HepG2 (cell line): ENCODE measurements at regions not wholly inside any gene's neighbourhood (a gene's known extent, or its start where the extent isn't known, plus 50 kb on each side); places are given as distances from the start of the nearest gene placed in this dataset.
A peak's percentile ranks its signal among the peaks of the same experiment; 100 is the strongest.

Experiments
- ARID5B ChIP-seq: IDR thresholded peaks from 2 replicates; pipeline ENCODE4 v1.4.0; 2020; ENCODE audit warnings: mild to moderate bottlenecking, missing genetic modification reagents
- GATAD2A ChIP-seq: IDR thresholded peaks from 2 replicates; pipeline ENCODE4 v1.6.1; 2016
- ISX ChIP-seq: sonication (generic); formaldehyde crosslinking; conservative IDR thresholded peaks from 2 replicates; pipeline ENCODE4 v1.5.0; 2020; ENCODE audit warnings: missing genetic modification reagents
- MAFK ChIP-seq, 2 experiments: IDR thresholded peaks in 1 of 2; conservative IDR thresholded peaks in 1 of 2; 2 replicates each; pipeline ENCODE4 v1.6.1; 2011; ENCODE audit warnings: improper control_type of control experiment in 2 of 2, low read length in 2 of 2
- MLLT10 ChIP-seq: sonication (generic); formaldehyde crosslinking; IDR thresholded peaks from 2 replicates; pipeline ENCODE4 v1.4.0; 2020; ENCODE audit warnings: missing genetic modification reagents
- MNT ChIP-seq: fragments of 450-650 bp; IDR thresholded peaks from 2 replicates; pipeline ENCODE4 v1.6.1; 2016
- NR1H2 ChIP-seq: sonication (generic); formaldehyde crosslinking; IDR thresholded peaks from 2 replicates; pipeline ENCODE4 v1.8.1; 2022; ENCODE audit warnings: low read depth, missing genetic modification reagents, borderline replicate concordance
- PREB ChIP-seq: sonication (generic); formaldehyde crosslinking; IDR thresholded peaks from 2 replicates; pipeline ENCODE4 v1.4.0; 2020; ENCODE audit warnings: missing genetic modification reagents
- REPIN1 ChIP-seq: sonication (generic); formaldehyde crosslinking; IDR thresholded peaks from 2 replicates; pipeline ENCODE4 v1.8.0; 2022; ENCODE audit warnings: missing genetic modification reagents, low read depth, mild to moderate bottlenecking, borderline replicate concordance
- SP2 ChIP-seq: sonication (generic); formaldehyde crosslinking; IDR thresholded peaks from 2 replicates; pipeline ENCODE4 v1.5.1; 2020; ENCODE audit warnings: mild to moderate bottlenecking, missing genetic modification reagents
- SP4 ChIP-seq: sonication (generic); formaldehyde crosslinking; IDR thresholded peaks from 2 replicates; pipeline ENCODE4 v1.8.1; 2023; ENCODE audit warnings: mild to moderate bottlenecking, missing genetic modification reagents
- TBX3 ChIP-seq: fragments of 450-650 bp; IDR thresholded peaks from 2 replicates; pipeline ENCODE4 v1.6.1; 2017; ENCODE audit warnings: antibody characterized with exemption, mild to moderate bottlenecking, inconsistent platforms, borderline replicate concordance
- ZFP41 ChIP-seq: sonication (generic); formaldehyde crosslinking; IDR thresholded peaks from 2 replicates; pipeline ENCODE4 v1.4.0; 2020; ENCODE audit warnings: mild to moderate bottlenecking, missing genetic modification reagents, borderline replicate concordance
- ZNF333 ChIP-seq: sonication (generic); formaldehyde crosslinking; IDR thresholded peaks from 2 replicates; pipeline ENCODE4 v1.4.0; 2020; ENCODE audit warnings: mild to moderate bottlenecking, missing genetic modification reagents, borderline replicate concordance
- ZNF577 ChIP-seq: sonication (generic); formaldehyde crosslinking; IDR thresholded peaks from 2 replicates; pipeline ENCODE4 v1.4.0; 2020; ENCODE audit warnings: mild to moderate bottlenecking, low read depth, missing genetic modification reagents, borderline replicate concordance
- ZNF775 ChIP-seq: sonication (generic); formaldehyde crosslinking; IDR thresholded peaks from 2 replicates; pipeline ENCODE4 v1.4.0; 2020; ENCODE audit warnings: missing genetic modification reagents, mild to moderate bottlenecking, moderate library complexity, borderline replicate concordance
- ZNF788 ChIP-seq: sonication (generic); formaldehyde crosslinking; IDR thresholded peaks from 2 replicates; pipeline ENCODE4 v1.5.0; 2020; ENCODE audit warnings: mild to moderate bottlenecking, missing genetic modification reagents, borderline replicate concordance
- TF ChIP-seq, protein P1 (sequence below): sonication (generic); formaldehyde crosslinking; IDR thresholded peaks from 2 replicates; pipeline ENCODE4 v1.8.1; 2023; ENCODE audit warnings: mild to moderate bottlenecking, missing genetic modification reagents
- TF ChIP-seq, protein P2 (sequence below): sonication (generic); formaldehyde crosslinking; IDR thresholded peaks from 2 replicates; pipeline ENCODE4 v1.4.0; 2020; ENCODE audit warnings: missing genetic modification reagents
- TF ChIP-seq, protein P3 (sequence below): sonication (generic); formaldehyde crosslinking; IDR thresholded peaks from 2 replicates; pipeline ENCODE4 v1.4.0; 2020; ENCODE audit warnings: missing genetic modification reagents

- TF ChIP-seq ARID5B (peak; percentile 93), MAFK (conservative IDR thresholded peaks at IDR 0.05 in 1 of 2, IDR thresholded peaks at IDR 0.05 in 1 of 2; ENCODE audit: low read length in 2 of 2) (no peak), SP2 (CRISPR knock-in tag) (no peak), GATAD2A (CRISPR knock-in tag) (peak; percentile 88), TBX3 (peak; percentile 45; the same call in 1 of the 2 replicates), ZNF788 (CRISPR knock-in tag) (no peak), MLLT10 (no peak), SP4 (CRISPR knock-in tag) (no peak), MNT (no peak), NR1H2 (no peak), ZFP41 (CRISPR knock-in tag) (no peak), ZNF333 (CRISPR knock-in tag) (no peak), ZNF775 (CRISPR knock-in tag) (no peak), PREB (CRISPR knock-in tag) (no peak), REPIN1 (no peak), ZNF577 (no peak), ISX (no peak)
- TF ChIP-seq, protein P1, sequence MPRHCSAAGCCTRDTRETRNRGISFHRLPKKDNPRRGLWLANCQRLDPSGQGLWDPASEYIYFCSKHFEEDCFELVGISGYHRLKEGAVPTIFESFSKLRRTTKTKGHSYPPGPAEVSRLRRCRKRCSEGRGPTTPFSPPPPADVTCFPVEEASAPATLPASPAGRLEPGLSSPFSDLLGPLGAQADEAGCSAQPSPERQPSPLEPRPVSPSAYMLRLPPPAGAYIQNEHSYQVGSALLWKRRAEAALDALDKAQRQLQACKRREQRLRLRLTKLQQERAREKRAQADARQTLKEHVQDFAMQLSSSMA (CRISPR knock-in tag): no peak
- TF ChIP-seq, protein P2, sequence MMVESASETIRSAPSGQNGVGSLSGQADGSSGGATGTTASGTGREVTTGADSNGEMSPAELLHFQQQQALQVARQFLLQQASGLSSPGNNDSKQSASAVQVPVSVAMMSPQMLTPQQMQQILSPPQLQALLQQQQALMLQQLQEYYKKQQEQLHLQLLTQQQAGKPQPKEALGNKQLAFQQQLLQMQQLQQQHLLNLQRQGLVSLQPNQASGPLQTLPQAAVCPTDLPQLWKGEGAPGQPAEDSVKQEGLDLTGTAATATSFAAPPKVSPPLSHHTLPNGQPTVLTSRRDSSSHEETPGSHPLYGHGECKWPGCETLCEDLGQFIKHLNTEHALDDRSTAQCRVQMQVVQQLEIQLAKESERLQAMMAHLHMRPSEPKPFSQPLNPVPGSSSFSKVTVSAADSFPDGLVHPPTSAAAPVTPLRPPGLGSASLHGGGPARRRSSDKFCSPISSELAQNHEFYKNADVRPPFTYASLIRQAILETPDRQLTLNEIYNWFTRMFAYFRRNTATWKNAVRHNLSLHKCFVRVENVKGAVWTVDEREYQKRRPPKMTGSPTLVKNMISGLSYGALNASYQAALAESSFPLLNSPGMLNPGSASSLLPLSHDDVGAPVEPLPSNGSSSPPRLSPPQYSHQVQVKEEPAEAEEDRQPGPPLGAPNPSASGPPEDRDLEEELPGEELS (CRISPR knock-in tag): peak; percentile 95
- TF ChIP-seq, protein P3, sequence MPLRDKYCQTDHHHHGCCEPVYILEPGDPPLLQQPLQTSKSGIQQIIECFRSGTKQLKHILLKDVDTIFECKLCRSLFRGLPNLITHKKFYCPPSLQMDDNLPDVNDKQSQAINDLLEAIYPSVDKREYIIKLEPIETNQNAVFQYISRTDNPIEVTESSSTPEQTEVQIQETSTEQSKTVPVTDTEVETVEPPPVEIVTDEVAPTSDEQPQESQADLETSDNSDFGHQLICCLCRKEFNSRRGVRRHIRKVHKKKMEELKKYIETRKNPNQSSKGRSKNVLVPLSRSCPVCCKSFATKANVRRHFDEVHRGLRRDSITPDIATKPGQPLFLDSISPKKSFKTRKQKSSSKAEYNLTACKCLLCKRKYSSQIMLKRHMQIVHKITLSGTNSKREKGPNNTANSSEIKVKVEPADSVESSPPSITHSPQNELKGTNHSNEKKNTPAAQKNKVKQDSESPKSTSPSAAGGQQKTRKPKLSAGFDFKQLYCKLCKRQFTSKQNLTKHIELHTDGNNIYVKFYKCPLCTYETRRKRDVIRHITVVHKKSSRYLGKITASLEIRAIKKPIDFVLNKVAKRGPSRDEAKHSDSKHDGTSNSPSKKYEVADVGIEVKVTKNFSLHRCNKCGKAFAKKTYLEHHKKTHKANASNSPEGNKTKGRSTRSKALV (CRISPR knock-in tag): no peak
These were observed 119.8 kb upstream of the TSPAN5 start (continued) for GRCh38 chr4:98778206-98778605.
